ENCODE measurements at regions not wholly inside any gene's neighbourhood (a gene's known extent, or its start where the extent isn't known, plus 50 kb on each side); places are given as distances from the start of the nearest gene placed in this dataset.
A peak's percentile ranks its signal among the peaks of the same experiment; 100 is the strongest.

DNA sequence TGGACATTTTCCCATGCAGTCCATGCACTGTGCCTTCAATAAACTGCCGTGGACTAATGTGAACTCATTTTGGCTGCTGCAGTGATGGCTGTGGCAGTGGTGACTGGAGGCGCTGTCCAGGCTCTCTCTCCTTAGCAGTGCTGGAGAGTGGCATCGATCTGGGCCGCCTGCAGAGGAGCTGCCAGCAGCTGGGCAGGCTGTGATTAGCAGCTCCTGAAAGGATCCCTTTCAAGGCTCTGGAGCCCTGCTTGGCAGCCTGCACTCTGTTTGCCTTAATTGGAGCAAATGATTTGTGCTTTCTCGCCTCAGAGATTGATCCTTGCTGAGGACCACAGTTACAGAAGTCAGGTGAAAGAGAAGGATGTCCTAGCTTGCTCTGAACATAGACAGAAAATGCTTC is 130.1 kb upstream of the VWC2 start:
- Histone ChIP-seq H3K36me3 (ENCODE audit: insufficient read depth) (no peaks in the 10 kb centered on the region), H3K79me2 (replicated peaks; ENCODE audit: insufficient read depth) (no peaks in the 10 kb centered on the region), H3K4me2 (no peak overlapping the region), H3K27me3 (ENCODE audit: insufficient read depth) (no peaks in the 10 kb centered on the region), H3K4me3 (no peak overlapping the region), H3K27ac (ENCODE audit: low read depth) (no peak overlapping the region), H3K9me2 (ENCODE audit: insufficient read depth) (peaks cover 15% of the 10 kb centered on the region; the same call in 1 of the 2 replicates), H2AFZ (no peak overlapping the region), H3F3A (replicated peaks; ENCODE audit: low read depth) (no peaks in the 10 kb centered on the region), H3K4me1 (ENCODE audit: insufficient read depth) (no peaks in the 10 kb centered on the region), H4K20me1 (replicated peaks; ENCODE audit: insufficient read depth) (no peaks in the 10 kb centered on the region)
- peaks cover 6% of the 10 kb centered on the region; the same call in 2 of the 3 replicates for H3K36me3 Mint-ChIP-seq (ENCODE audit: low read depth)
- TF ChIP-seq, protein P1, sequence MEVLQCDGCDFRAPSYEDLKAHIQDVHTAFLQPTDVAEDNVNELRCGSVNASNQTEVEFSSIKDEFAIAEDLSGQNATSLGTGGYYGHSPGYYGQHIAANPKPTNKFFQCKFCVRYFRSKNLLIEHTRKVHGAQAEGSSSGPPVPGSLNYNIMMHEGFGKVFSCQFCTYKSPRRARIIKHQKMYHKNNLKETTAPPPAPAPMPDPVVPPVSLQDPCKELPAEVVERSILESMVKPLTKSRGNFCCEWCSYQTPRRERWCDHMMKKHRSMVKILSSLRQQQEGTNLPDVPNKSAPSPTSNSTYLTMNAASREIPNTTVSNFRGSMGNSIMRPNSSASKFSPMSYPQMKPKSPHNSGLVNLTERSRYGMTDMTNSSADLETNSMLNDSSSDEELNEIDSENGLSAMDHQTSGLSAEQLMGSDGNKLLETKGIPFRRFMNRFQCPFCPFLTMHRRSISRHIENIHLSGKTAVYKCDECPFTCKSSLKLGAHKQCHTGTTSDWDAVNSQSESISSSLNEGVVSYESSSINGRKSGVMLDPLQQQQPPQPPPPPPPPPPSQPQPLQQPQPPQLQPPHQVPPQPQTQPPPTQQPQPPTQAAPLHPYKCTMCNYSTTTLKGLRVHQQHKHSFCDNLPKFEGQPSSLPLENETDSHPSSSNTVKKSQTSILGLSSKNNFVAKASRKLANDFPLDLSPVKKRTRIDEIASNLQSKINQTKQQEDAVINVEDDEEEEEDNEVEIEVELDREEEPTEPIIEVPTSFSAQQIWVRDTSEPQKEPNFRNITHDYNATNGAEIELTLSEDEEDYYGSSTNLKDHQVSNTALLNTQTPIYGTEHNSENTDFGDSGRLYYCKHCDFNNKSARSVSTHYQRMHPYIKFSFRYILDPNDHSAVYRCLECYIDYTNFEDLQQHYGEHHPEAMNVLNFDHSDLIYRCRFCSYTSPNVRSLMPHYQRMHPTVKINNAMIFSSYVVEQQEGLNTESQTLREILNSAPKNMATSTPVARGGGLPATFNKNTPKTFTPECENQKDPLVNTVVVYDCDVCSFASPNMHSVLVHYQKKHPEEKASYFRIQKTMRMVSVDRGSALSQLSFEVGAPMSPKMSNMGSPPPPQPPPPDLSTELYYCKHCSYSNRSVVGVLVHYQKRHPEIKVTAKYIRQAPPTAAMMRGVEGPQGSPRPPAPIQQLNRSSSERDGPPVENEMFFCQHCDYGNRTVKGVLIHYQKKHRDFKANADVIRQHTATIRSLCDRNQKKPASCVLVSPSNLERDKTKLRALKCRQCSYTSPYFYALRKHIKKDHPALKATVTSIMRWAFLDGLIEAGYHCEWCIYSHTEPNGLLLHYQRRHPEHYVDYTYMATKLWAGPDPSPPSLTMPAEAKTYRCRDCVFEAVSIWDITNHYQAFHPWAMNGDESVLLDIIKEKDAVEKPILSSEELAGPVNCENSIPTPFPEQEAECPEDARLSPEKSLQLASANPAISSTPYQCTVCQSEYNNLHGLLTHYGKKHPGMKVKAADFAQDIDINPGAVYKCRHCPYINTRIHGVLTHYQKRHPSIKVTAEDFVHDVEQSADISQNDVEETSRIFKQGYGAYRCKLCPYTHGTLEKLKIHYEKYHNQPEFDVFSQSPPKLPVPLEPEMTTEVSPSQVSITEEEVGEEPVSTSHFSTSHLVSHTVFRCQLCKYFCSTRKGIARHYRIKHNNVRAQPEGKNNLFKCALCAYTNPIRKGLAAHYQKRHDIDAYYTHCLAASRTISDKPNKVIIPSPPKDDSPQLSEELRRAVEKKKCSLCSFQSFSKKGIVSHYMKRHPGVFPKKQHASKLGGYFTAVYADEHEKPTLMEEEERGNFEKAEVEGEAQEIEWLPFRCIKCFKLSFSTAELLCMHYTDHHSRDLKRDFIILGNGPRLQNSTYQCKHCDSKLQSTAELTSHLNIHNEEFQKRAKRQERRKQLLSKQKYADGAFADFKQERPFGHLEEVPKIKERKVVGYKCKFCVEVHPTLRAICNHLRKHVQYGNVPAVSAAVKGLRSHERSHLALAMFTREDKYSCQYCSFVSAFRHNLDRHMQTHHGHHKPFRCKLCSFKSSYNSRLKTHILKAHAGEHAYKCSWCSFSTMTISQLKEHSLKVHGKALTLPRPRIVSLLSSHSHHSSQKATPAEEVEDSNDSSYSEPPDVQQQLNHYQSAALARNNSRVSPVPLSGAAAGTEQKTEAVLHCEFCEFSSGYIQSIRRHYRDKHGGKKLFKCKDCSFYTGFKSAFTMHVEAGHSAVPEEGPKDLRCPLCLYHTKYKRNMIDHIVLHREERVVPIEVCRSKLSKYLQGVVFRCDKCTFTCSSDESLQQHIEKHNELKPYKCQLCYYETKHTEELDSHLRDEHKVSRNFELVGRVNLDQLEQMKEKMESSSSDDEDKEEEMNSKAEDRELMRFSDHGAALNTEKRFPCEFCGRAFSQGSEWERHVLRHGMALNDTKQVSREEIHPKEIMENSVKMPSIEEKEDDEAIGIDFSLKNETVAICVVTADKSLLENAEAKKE (CRISPR knock-in tag; IDR thresholded peaks at IDR 0.05) = no peak
- TF ChIP-seq REST (IDR thresholded peaks at IDR 0.05; ENCODE audit: unreplicated experiment) = peak; percentile 41
- H3K27me3 Mint-ChIP-seq (ENCODE audit: insufficient read depth, low read depth, poor library complexity) = no peaks in the 10 kb centered on the region
- H3K27ac Mint-ChIP-seq = no peak overlapping the region
- H3K4me1 Mint-ChIP-seq = peaks cover 20% of the 10 kb centered on the region
- DNase-seq (ENCODE audit: low spot score) (no peak), ATAC-seq (peak; percentile 65)
- no peak overlapping the region for H3K4me3 Mint-ChIP-seq
- peaks cover 8% of the 10 kb centered on the region for H3K9me3 Mint-ChIP-seq

All from GM23338 (cell line).